ENCODE measurements at regions not wholly inside any gene's neighbourhood (a gene's known extent, or its start where the extent isn't known, plus 50 kb on each side); places are given as distances from the start of the nearest gene placed in this dataset.

DNA sequence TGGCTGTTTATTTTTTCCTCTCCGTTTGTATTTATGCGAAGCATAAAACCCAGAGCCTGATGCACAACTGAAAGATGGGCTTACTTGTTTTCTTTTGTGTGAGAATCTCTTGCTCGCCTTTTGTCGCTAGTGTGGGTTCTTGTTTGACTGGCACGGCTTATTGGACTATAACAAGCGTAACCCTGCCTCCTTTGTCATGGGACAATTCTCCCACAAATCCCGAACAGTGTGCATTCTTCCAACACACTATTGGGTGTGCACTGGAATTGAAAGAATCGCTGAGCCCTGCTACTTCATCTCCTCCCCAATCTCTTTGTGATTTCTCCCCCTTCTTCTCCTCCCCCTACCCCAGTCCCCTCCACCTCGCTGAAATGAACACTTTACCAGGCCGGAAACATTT, 110.8 kb downstream of the ZIC5 start:
- Histone ChIP-seq H2AK5ac (ENCODE audit: insufficient read length, low read length) (no peak overlapping the region), H4K8ac (replicated peaks; ENCODE audit: insufficient read length, low read depth, low read length) (no peak overlapping the region), H3K9me3 (ENCODE audit: control insufficient read depth, low read depth, low read length) (no peaks in the 10 kb centered on the region), H3K14ac (ENCODE audit: insufficient read depth, low read length) (no peak overlapping the region), H2BK5ac (ENCODE audit: insufficient read length, low read length) (no peak overlapping the region), H3K56ac (ENCODE audit: insufficient read length, low read depth, low read length) (no peak overlapping the region), H3K9ac (ENCODE audit: extremely low read depth, insufficient read length, low read length) (no peak overlapping the region), H3K23ac (ENCODE audit: insufficient read length, low read depth, low read length) (no peak overlapping the region), H2BK120ac (ENCODE audit: low read depth, low read length, poor library complexity, severe bottlenecking) (no peak overlapping the region), H4K5ac (ENCODE audit: insufficient read length, low read depth, low read length) (no peak overlapping the region), H3K27ac (ENCODE audit: insufficient read length, low read depth, low read length) (no peak overlapping the region), H2BK12ac (ENCODE audit: insufficient read length, low read depth, low read length) (no peak overlapping the region), H3K23me2 (ENCODE audit: insufficient read length, low read depth, low read length, poor library complexity, severe bottlenecking) (no peaks in the 10 kb centered on the region), H3K79me1 (ENCODE audit: insufficient read depth, low read depth, low read length, poor library complexity, severe bottlenecking) (no peaks in the 10 kb centered on the region), H2BK15ac (ENCODE audit: low read depth, low read length) (no peak overlapping the region), H2AFZ (ENCODE audit: low read length) (no peak overlapping the region), H3K18ac (ENCODE audit: insufficient read length, low read depth, low read length) (no peak overlapping the region), H4K91ac (ENCODE audit: insufficient read length, low read depth, low read length) (no peak overlapping the region), H3K27me3 (ENCODE audit: insufficient read depth, low read length) (no peaks in the 10 kb centered on the region), H4K20me1 (ENCODE audit: control insufficient read depth, insufficient read depth, insufficient read length) (no peaks in the 10 kb centered on the region), H3T11ph (ENCODE audit: low read length) (no peak overlapping the region), H3K4me1 (ENCODE audit: insufficient read depth, low read length) (peaks cover 16% of the 10 kb centered on the region), H3K79me2 (ENCODE audit: insufficient read depth, low read length) (no peaks in the 10 kb centered on the region), H2BK20ac (ENCODE audit: low read depth, low read length, poor library complexity, severe bottlenecking) (no peak overlapping the region), H3K4ac (ENCODE audit: low read depth, low read length) (no peak overlapping the region), H3K4me2 (ENCODE audit: insufficient read depth, insufficient read length, low read length) (no peak overlapping the region)
- H3K4me1 Mint-ChIP-seq, result peaks cover 82 to 84% of the 10 kb centered on the region in 2 experiments
- TF ChIP-seq, protein P1, sequence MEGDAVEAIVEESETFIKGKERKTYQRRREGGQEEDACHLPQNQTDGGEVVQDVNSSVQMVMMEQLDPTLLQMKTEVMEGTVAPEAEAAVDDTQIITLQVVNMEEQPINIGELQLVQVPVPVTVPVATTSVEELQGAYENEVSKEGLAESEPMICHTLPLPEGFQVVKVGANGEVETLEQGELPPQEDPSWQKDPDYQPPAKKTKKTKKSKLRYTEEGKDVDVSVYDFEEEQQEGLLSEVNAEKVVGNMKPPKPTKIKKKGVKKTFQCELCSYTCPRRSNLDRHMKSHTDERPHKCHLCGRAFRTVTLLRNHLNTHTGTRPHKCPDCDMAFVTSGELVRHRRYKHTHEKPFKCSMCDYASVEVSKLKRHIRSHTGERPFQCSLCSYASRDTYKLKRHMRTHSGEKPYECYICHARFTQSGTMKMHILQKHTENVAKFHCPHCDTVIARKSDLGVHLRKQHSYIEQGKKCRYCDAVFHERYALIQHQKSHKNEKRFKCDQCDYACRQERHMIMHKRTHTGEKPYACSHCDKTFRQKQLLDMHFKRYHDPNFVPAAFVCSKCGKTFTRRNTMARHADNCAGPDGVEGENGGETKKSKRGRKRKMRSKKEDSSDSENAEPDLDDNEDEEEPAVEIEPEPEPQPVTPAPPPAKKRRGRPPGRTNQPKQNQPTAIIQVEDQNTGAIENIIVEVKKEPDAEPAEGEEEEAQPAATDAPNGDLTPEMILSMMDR (conservative IDR thresholded peaks at IDR 0.05), result no peak
- DNase-seq, result no peak
- no peaks in the 10 kb centered on the region for H3K9me3 Mint-ChIP-seq
- peak overlapping the region in 2 of 3 experiments; percentile 26 to 71; a peak in 4 of 7 replicates for H3K27ac Mint-ChIP-seq
- no peak overlapping the region for H3K4me3 Mint-ChIP-seq
- no CpG with 5 or more reads among the region's 10 CpGs for WGBS (ENCODE audit: extremely low coverage, insufficient read length, low lambda C conversion rate)
- 0 out of 7 replicates have a peak, but pooled peaks cover 0 to 2% (median 0%) of the 10 kb centered on the region in 3 experiments for H3K36me3 Mint-ChIP-seq (ENCODE audit: insufficient read depth in 1 of 3, low read depth in 3 of 3)
- H3K27me3 Mint-ChIP-seq (ENCODE audit: low read depth), result no peaks in the 10 kb centered on the region

Data from H9 (cell line).